H1 (cell line): ENCODE measurements at regions not wholly inside any gene's neighbourhood (a gene's known extent, or its start where the extent isn't known, plus 50 kb on each side); places are given as distances from the start of the nearest gene placed in this dataset.

Experiments used
- ATF2 ChIP-seq: IDR thresholded peaks from 2 replicates; pipeline ENCODE4 v1.6.1; 2012; ENCODE audit warnings: low read length, inconsistent platforms
- CEBPB ChIP-seq: IDR thresholded peaks from 2 replicates; pipeline ENCODE4 v1.6.1; 2012; ENCODE audit warnings: low read depth, low read length
- CREB1 ChIP-seq: IDR thresholded peaks from 2 replicates; pipeline ENCODE4 v1.6.1; 2012; ENCODE audit warnings: inconsistent platforms
- CTCF ChIP-seq, 3 experiments: IDR thresholded peaks; 1 replicate in 2 of 3; 2 replicates in 1 of 3; pipeline versions ENCODE4 v1.5.1 to v1.6.1; 2011; ENCODE audit warnings: low read length in 3 of 3, mild to moderate bottlenecking in 3 of 3, inconsistent platforms in 2 of 3, low read depth in 1 of 3, moderate library complexity in 1 of 3; ENCODE audit not compliant: insufficient read depth in 1 of 3; ENCODE audit errors: control extremely low read depth in 1 of 3
- EGR1 ChIP-seq: IDR thresholded peaks from 2 replicates; pipeline ENCODE4 v1.6.1; 2011; ENCODE audit warnings: low read depth, low read length, borderline replicate concordance
- EZH2 ChIP-seq: fragments of 200-600 bp; sonication (generic); IDR thresholded peaks from 2 replicates; pipeline ENCODE4 v1.7.1; 2012; ENCODE audit warnings: low read depth, mild to moderate bottlenecking, moderate library complexity, low read length, inconsistent platforms; ENCODE audit not compliant: severe bottlenecking
- HDAC6 ChIP-seq: IDR thresholded peaks from one replicate; pipeline ENCODE4 v1.7.1; 2012; ENCODE audit warnings: low read depth, mild to moderate bottlenecking, inconsistent platforms, low read length, moderate library complexity
- NANOG ChIP-seq: IDR thresholded peaks from 2 replicates; pipeline ENCODE4 v1.6.1; 2011; ENCODE audit warnings: low read length, low read depth, mild to moderate bottlenecking, inconsistent platforms; ENCODE audit not compliant: insufficient read depth, poor library complexity, severe bottlenecking
- POLR2A ChIP-seq, 2 experiments: IDR thresholded peaks; 1 replicate in 1 of 2; 2 replicates in 1 of 2; pipeline ENCODE4 v1.6.1; 2011; ENCODE audit warnings: low read depth in 2 of 2, low read length in 2 of 2, mild to moderate bottlenecking in 2 of 2; ENCODE audit errors: control extremely low read depth in 1 of 2
- POLR2AphosphoS5 ChIP-seq: IDR thresholded peaks from 2 replicates; pipeline ENCODE4 v1.6.1; 2011; ENCODE audit warnings: low read depth, low read length
- RAD21 ChIP-seq, 2 experiments: IDR thresholded peaks in 1 of 2; conservative IDR thresholded peaks in 1 of 2; 2 replicates each; pipeline ENCODE4 v1.6.1; 2011; ENCODE audit warnings: low read depth in 2 of 2, low read length in 2 of 2, improper control_type of control experiment in 1 of 2, inconsistent platforms in 1 of 2, mild to moderate bottlenecking in 1 of 2, moderate library complexity in 1 of 2
- RFX5 ChIP-seq: IDR thresholded peaks from 2 replicates; pipeline ENCODE4 v1.6.1; 2011; ENCODE audit warnings: low read depth, low read length, improper control_type of control experiment, borderline replicate concordance
- YY1 ChIP-seq: IDR thresholded peaks from 2 replicates; pipeline ENCODE4 v1.6.1; 2011; ENCODE audit warnings: low read depth, mild to moderate bottlenecking, low read length
- ZNF274 ChIP-seq: IDR thresholded peaks from 2 replicates; pipeline ENCODE4 v1.7.0; 2012; ENCODE audit warnings: low read length, borderline replicate concordance; ENCODE audit errors: extremely low read depth

- TF ChIP-seq CTCF (IDR thresholded peaks at IDR 0.05; ENCODE audit: control extremely low read depth in 1 of 3, insufficient read depth in 1 of 3, low read depth in 1 of 3, low read length in 3 of 3) (no peak), RAD21 (IDR thresholded peaks at IDR 0.05 in 1 of 2, conservative IDR thresholded peaks at IDR 0.05 in 1 of 2; ENCODE audit: low read depth in 2 of 2, low read length in 2 of 2) (no peak), POLR2AphosphoS5 (no peak), YY1 (no peak), CEBPB (no peak), HDAC6 (no peak), POLR2A (IDR thresholded peaks at IDR 0.05; ENCODE audit: control extremely low read depth in 1 of 2, low read depth in 2 of 2, low read length in 2 of 2) (no peak), CREB1 (no peak), NANOG (no peak), RFX5 (no peak), ZNF274 (no peak), EGR1 (no peak), ATF2 (no peak), EZH2 (no peak)
These were observed 53.5 kb upstream of the WSCD2 start for GRCh38 chr12:108075561-108075960.
